HL-60 (cell line): ENCODE measurements at regions not wholly inside any gene's neighbourhood (a gene's known extent, or its start where the extent isn't known, plus 50 kb on each side); places are given as distances from the start of the nearest gene placed in this dataset.

Source experiments
- GABPA ChIP-seq: IDR thresholded peaks from 2 replicates; pipeline ENCODE4 v1.6.1; 2012; ENCODE audit warnings: low read depth
- POLR2AphosphoS5 ChIP-seq: IDR thresholded peaks from 2 replicates; pipeline ENCODE4 v1.6.1; 2012; ENCODE audit warnings: low read depth
- TF ChIP-seq, protein P1 (sequence below): IDR thresholded peaks from one replicate; pipeline ENCODE4 v1.5.1; 2011; ENCODE audit warnings: low read length, control low read depth, inconsistent platforms; ENCODE audit not compliant: insufficient read depth
- TF ChIP-seq, protein P2 (sequence below): IDR thresholded peaks from 2 replicates; pipeline ENCODE4 v1.6.1; 2012; ENCODE audit warnings: low read depth; ENCODE audit not compliant: insufficient replicate concordance

- TF ChIP-seq, protein P1, sequence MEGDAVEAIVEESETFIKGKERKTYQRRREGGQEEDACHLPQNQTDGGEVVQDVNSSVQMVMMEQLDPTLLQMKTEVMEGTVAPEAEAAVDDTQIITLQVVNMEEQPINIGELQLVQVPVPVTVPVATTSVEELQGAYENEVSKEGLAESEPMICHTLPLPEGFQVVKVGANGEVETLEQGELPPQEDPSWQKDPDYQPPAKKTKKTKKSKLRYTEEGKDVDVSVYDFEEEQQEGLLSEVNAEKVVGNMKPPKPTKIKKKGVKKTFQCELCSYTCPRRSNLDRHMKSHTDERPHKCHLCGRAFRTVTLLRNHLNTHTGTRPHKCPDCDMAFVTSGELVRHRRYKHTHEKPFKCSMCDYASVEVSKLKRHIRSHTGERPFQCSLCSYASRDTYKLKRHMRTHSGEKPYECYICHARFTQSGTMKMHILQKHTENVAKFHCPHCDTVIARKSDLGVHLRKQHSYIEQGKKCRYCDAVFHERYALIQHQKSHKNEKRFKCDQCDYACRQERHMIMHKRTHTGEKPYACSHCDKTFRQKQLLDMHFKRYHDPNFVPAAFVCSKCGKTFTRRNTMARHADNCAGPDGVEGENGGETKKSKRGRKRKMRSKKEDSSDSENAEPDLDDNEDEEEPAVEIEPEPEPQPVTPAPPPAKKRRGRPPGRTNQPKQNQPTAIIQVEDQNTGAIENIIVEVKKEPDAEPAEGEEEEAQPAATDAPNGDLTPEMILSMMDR = no peak
- peak; percentile 97 for TF ChIP-seq POLR2AphosphoS5
- peak; percentile 63; the same call in 1 of the 2 replicates for TF ChIP-seq GABPA
- TF ChIP-seq, protein P2, sequence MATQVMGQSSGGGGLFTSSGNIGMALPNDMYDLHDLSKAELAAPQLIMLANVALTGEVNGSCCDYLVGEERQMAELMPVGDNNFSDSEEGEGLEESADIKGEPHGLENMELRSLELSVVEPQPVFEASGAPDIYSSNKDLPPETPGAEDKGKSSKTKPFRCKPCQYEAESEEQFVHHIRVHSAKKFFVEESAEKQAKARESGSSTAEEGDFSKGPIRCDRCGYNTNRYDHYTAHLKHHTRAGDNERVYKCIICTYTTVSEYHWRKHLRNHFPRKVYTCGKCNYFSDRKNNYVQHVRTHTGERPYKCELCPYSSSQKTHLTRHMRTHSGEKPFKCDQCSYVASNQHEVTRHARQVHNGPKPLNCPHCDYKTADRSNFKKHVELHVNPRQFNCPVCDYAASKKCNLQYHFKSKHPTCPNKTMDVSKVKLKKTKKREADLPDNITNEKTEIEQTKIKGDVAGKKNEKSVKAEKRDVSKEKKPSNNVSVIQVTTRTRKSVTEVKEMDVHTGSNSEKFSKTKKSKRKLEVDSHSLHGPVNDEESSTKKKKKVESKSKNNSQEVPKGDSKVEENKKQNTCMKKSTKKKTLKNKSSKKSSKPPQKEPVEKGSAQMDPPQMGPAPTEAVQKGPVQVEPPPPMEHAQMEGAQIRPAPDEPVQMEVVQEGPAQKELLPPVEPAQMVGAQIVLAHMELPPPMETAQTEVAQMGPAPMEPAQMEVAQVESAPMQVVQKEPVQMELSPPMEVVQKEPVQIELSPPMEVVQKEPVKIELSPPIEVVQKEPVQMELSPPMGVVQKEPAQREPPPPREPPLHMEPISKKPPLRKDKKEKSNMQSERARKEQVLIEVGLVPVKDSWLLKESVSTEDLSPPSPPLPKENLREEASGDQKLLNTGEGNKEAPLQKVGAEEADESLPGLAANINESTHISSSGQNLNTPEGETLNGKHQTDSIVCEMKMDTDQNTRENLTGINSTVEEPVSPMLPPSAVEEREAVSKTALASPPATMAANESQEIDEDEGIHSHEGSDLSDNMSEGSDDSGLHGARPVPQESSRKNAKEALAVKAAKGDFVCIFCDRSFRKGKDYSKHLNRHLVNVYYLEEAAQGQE = peak; percentile 46
Measured at GRCh38 chr18:77572537-77572936, 322.9 kb downstream of the GALR1 start.
